ENCODE measurements at regions not wholly inside any gene's neighbourhood (a gene's known extent, or its start where the extent isn't known, plus 50 kb on each side); places are given as distances from the start of the nearest gene placed in this dataset.

- H3K4me3 ChIP-seq (ENCODE audit: low read length) = no peak overlapping the region
- no peak overlapping the region for H3K27ac ChIP-seq (ENCODE audit: low read depth, low read length)
- no peak overlapping the region for H3K9ac ChIP-seq (ENCODE audit: low read length)
- no peaks in the 10 kb centered on the region for H3K27me3 ChIP-seq (ENCODE audit: control insufficient read depth, insufficient read depth, low read length)
- H3K36me3 ChIP-seq (ENCODE audit: control insufficient read depth, insufficient read depth, low read length) = no peaks in the 10 kb centered on the region
- no peaks in the 10 kb centered on the region for H3K4me1 ChIP-seq (ENCODE audit: control insufficient read depth, insufficient read depth, low read length)
Measured at GRCh38 chr18:78895207-78896001, 84.2 kb upstream of the SALL3 start.

DNA sequence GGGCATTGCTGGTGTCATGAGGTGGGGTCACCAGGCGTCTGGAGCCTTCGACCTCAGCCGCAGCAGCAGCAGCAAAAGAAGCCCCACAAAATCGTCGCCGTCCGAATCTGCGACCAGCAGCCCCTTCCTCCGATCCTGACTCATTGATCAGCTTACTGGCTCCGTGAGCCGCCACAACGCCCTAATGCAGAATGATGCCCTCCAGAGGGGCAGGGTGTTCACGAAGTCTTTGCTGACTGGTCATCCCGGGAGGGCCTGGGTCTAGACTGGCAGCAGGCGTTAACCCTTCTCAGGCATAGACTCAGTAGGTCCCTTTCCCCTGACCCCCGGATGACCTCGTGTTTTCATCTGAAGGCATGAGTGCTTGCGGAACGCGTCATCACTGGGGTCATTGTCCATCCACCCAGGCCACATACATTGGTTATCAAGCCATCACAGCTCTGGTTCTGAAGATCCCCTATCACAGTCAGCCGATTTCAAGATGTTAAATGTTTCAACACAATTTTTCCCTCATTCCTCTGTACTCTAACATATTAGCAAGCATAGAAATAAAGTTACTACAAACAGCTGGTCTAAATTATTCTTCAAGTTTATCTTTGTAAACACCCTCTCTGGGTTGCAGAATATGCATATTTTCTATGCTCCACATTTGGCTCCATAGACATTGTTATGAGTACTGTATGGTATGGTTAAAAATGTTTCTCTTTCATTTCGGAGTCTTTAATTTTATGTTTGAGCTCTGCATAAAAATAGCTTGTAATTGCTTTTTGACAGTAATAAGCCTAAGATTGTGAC, 83.3 kb upstream of the SALL3 start:
- H3K9ac ChIP-seq (ENCODE audit: low read length) = no peak overlapping the region
- no peaks in the 10 kb centered on the region for H3K27me3 ChIP-seq (ENCODE audit: control insufficient read depth, insufficient read depth, low read length)
- H3K27ac ChIP-seq (ENCODE audit: low read depth, low read length) = no peak overlapping the region
- H3K4me1 ChIP-seq (ENCODE audit: control insufficient read depth, insufficient read depth, low read length) = no peaks in the 10 kb centered on the region
- H3K4me3 ChIP-seq (ENCODE audit: low read length) = no peak overlapping the region
- no peaks in the 10 kb centered on the region for H3K36me3 ChIP-seq (ENCODE audit: control insufficient read depth, insufficient read depth, low read length)

GRCh38 chr18:78898066-78898465, 81.6 kb upstream of the SALL3 start:
- Histone ChIP-seq H3K27ac (ENCODE audit: low read depth, low read length) (no peak overlapping the region), H3K4me3 (ENCODE audit: low read length) (no peak overlapping the region), H3K27me3 (ENCODE audit: control insufficient read depth, insufficient read depth, low read length) (no peaks in the 10 kb centered on the region)

GRCh38 chr18:78898635-78899034, 81.0 kb upstream of the SALL3 start:
- no peak overlapping the region for H3K9ac ChIP-seq (ENCODE audit: low read length)
- no peaks in the 10 kb centered on the region for H3K36me3 ChIP-seq (ENCODE audit: control insufficient read depth, insufficient read depth, low read length)
- no peaks in the 10 kb centered on the region for H3K27me3 ChIP-seq (ENCODE audit: control insufficient read depth, insufficient read depth, low read length)
- no peak overlapping the region for H3K27ac ChIP-seq (ENCODE audit: low read depth, low read length)
- H3K4me3 ChIP-seq (ENCODE audit: low read length) = no peak overlapping the region
- no peaks in the 10 kb centered on the region for H3K4me1 ChIP-seq (ENCODE audit: control insufficient read depth, insufficient read depth, low read length)

More at GRCh38 chr18:78898066-78898465, 81.6 kb upstream of the SALL3 start:
- Histone ChIP-seq H3K36me3 (ENCODE audit: control insufficient read depth, insufficient read depth, low read length) (no peaks in the 10 kb centered on the region), H3K9ac (ENCODE audit: low read length) (no peak overlapping the region), H3K4me1 (ENCODE audit: control insufficient read depth, insufficient read depth, low read length) (no peaks in the 10 kb centered on the region)

DNA sequence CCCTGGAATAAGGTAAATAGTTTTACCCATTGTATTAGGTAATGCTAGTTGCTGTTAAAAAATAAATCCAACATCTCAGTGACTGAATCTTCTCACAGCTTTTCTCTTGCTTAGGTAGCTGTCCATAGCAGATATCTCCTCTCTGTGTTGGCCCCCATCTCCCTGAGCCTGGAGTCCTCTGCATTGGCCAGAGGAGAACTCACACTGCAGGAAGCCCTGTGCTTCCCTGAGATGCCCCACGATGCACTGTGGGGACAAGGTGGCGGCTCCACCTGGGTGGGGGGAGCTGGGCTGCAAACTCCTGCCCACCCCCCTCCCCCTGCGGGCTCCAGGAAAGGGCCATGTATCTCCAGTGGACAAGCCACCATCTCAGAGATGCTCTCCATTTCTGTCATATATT, 80.4 kb upstream of the SALL3 start:
- no peak overlapping the region for H3K4me3 ChIP-seq (ENCODE audit: low read length)
- no peak overlapping the region for H3K27ac ChIP-seq (ENCODE audit: low read depth, low read length)
- no peaks in the 10 kb centered on the region for H3K27me3 ChIP-seq (ENCODE audit: control insufficient read depth, insufficient read depth, low read length)
- no peak overlapping the region for H3K9ac ChIP-seq (ENCODE audit: low read length)
- no peaks in the 10 kb centered on the region for H3K4me1 ChIP-seq (ENCODE audit: control insufficient read depth, insufficient read depth, low read length)
- no peaks in the 10 kb centered on the region for H3K36me3 ChIP-seq (ENCODE audit: control insufficient read depth, insufficient read depth, low read length)

GRCh38 chr18:78900938-78901909, 78.4 kb upstream of the SALL3 start:
- Histone ChIP-seq H3K4me1 (ENCODE audit: control insufficient read depth, insufficient read depth, low read length) (no peaks in the 10 kb centered on the region), H3K9ac (ENCODE audit: low read length) (no peak overlapping the region), H3K27ac (ENCODE audit: low read depth, low read length) (no peak overlapping the region), H3K4me3 (ENCODE audit: low read length) (no peak overlapping the region), H3K27me3 (ENCODE audit: control insufficient read depth, insufficient read depth, low read length) (no peaks in the 10 kb centered on the region), H3K36me3 (ENCODE audit: control insufficient read depth, insufficient read depth, low read length) (no peaks in the 10 kb centered on the region)

GRCh38 chr18:78901923-78902794, 77.5 kb upstream of the SALL3 start:
- H3K36me3 ChIP-seq (ENCODE audit: control insufficient read depth, insufficient read depth, low read length) = no peaks in the 10 kb centered on the region
- H3K4me3 ChIP-seq (ENCODE audit: low read length) = no peak overlapping the region
- no peak overlapping the region for H3K27ac ChIP-seq (ENCODE audit: low read depth, low read length)
- H3K9ac ChIP-seq (ENCODE audit: low read length) = no peak overlapping the region
- no peaks in the 10 kb centered on the region for H3K4me1 ChIP-seq (ENCODE audit: control insufficient read depth, insufficient read depth, low read length)
- no peaks in the 10 kb centered on the region for H3K27me3 ChIP-seq (ENCODE audit: control insufficient read depth, insufficient read depth, low read length)

DNA sequence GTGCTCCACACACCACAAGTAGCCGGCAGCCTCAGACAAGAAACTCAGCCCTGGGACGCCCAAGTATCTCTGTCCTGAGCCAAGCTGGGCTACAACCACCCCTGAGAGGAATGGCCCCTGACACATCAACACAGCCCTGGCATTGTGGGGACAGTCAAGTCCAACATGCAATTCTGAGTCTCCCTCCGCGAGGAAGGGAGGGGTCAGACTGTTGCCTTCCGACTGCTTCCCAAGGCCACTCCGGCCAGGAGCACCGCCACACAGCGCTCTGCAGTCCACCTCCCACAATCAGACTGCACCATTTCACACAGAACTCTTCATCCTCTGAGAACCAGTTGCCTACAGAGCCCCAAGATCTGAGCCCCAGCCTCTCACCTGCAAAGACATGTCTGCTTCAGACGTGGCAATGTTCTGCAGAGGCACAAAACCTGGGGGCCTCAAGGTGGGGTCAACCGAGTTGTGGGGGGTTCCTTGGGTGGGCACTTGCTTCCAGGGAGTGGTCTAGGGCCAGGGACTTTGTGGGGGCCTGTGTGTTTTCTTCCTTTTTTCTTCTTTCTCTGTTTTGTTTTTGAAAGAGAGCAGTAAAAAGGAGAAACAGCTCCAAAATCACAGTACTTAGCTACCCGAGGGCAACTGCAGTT, 76.7 kb upstream of the SALL3 start:
- H3K27me3 ChIP-seq (ENCODE audit: control insufficient read depth, insufficient read depth, low read length) = no peaks in the 10 kb centered on the region
- no peak overlapping the region for H3K9ac ChIP-seq (ENCODE audit: low read length)
- no peaks in the 10 kb centered on the region for H3K36me3 ChIP-seq (ENCODE audit: control insufficient read depth, insufficient read depth, low read length)
- no peak overlapping the region for H3K4me3 ChIP-seq (ENCODE audit: low read length)
- no peak overlapping the region for H3K27ac ChIP-seq (ENCODE audit: low read depth, low read length)
- H3K4me1 ChIP-seq (ENCODE audit: control insufficient read depth, insufficient read depth, low read length) = no peaks in the 10 kb centered on the region

- Histone ChIP-seq H3K36me3 (ENCODE audit: control insufficient read depth, insufficient read depth, low read length) (no peaks in the 10 kb centered on the region), H3K27me3 (ENCODE audit: control insufficient read depth, insufficient read depth, low read length) (no peaks in the 10 kb centered on the region), H3K27ac (ENCODE audit: low read depth, low read length) (no peak overlapping the region), H3K4me1 (ENCODE audit: control insufficient read depth, insufficient read depth, low read length) (no peaks in the 10 kb centered on the region), H3K4me3 (ENCODE audit: low read length) (no peak overlapping the region), H3K9ac (ENCODE audit: low read length) (no peak overlapping the region)
Measured at GRCh38 chr18:78903436-78904178, 76.0 kb upstream of the SALL3 start.

DNA sequence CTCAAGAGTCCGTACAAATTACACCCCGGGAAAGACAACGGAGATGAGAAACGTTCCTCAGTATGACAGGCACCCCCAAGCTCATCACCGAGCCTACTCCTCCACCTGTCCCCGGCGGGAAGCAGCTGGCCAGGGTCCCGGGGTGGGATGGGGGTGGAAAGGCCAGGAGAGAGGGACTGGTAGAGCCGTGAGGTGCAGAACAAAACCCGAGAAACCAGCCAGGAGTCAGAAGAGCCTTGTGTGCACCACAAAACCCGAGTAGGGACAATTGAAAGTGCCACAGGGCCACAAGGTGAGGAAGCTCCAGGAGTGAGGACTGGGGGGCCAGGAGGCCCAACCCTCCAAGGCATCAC, 75.5 kb upstream of the SALL3 start:
- H3K9ac ChIP-seq (ENCODE audit: low read length) = no peak overlapping the region
- no peaks in the 10 kb centered on the region for H3K36me3 ChIP-seq (ENCODE audit: control insufficient read depth, insufficient read depth, low read length)
- no peaks in the 10 kb centered on the region for H3K4me1 ChIP-seq (ENCODE audit: control insufficient read depth, insufficient read depth, low read length)
- H3K27ac ChIP-seq (ENCODE audit: low read depth, low read length) = no peak overlapping the region
- no peak overlapping the region for H3K4me3 ChIP-seq (ENCODE audit: low read length)
- H3K27me3 ChIP-seq (ENCODE audit: control insufficient read depth, insufficient read depth, low read length) = no peaks in the 10 kb centered on the region

DNA sequence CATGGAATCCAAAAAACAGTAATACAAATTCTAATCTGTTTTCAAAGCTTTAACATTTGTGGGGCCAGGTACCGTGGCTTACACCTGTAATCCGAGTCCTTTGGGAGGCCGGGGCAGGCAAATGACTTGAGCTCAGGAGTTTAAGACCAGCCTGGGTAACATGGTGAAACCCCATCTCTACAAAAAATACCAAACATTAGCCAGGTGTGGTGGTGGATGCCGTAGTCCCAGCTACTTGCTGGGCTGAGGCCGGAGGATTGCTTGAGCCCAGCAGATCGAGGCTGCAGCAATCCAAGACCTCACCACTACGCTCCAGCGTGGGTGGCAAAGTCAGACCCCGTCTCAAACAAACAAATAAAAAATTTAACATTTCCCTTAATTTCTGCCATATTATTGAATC, 74.3 kb upstream of the SALL3 start:
- no peaks in the 10 kb centered on the region for H3K27me3 ChIP-seq (ENCODE audit: control insufficient read depth, insufficient read depth, low read length)
- no peak overlapping the region for H3K27ac ChIP-seq (ENCODE audit: low read depth, low read length)
- no peaks in the 10 kb centered on the region for H3K36me3 ChIP-seq (ENCODE audit: control insufficient read depth, insufficient read depth, low read length)
- no peak overlapping the region for H3K4me3 ChIP-seq (ENCODE audit: low read length)
- H3K4me1 ChIP-seq (ENCODE audit: control insufficient read depth, insufficient read depth, low read length) = no peaks in the 10 kb centered on the region
- no peak overlapping the region for H3K9ac ChIP-seq (ENCODE audit: low read length)
